ENCODE measurements at regions not wholly inside any gene's neighbourhood (a gene's known extent, or its start where the extent isn't known, plus 50 kb on each side); places are given as distances from the start of the nearest gene placed in this dataset.

DNA sequence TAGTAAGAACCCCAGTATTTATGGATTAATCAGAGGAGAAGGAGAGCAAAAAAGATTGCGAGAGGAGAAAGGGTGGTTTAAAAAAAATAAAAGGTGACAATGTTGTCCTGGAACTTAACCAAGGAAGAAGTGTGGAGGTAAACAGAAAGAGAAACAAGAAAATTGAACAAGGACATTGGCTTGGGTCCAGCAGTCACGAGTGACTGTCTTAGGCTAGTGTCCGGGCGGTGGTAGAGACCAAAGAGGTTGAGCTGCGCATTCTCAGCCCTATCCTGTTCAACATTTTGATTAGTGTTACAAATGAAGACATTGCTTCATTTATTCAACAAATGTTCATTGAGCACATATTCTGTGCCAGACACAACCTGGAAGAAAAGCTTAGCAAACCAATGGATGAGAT lies 329.9 kb downstream of the FGFR2 start:
- no peak for DNase-seq
- no peak overlapping the region for H2AFZ ChIP-seq (ENCODE audit: low read depth)
- POLR2A ChIA-PET, result no interaction called here
- no peak overlapping the region for H3K4me3 ChIP-seq (ENCODE audit: low read depth in 2 of 2, low read length in 1 of 2)
- H3K27me3 ChIP-seq (ENCODE audit: insufficient read depth), result no peaks in the 10 kb centered on the region
- TF ChIP-seq, protein P1, sequence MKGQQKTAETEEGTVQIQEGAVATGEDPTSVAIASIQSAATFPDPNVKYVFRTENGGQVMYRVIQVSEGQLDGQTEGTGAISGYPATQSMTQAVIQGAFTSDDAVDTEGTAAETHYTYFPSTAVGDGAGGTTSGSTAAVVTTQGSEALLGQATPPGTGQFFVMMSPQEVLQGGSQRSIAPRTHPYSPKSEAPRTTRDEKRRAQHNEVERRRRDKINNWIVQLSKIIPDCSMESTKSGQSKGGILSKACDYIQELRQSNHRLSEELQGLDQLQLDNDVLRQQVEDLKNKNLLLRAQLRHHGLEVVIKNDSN (IDR thresholded peaks at IDR 0.05; ENCODE audit: borderline replicate concordance, low read depth), result no peak
- TF ChIP-seq YY1 (IDR thresholded peaks at IDR 0.05; ENCODE audit: low read depth), result no peak
- TF ChIP-seq, protein P2, sequence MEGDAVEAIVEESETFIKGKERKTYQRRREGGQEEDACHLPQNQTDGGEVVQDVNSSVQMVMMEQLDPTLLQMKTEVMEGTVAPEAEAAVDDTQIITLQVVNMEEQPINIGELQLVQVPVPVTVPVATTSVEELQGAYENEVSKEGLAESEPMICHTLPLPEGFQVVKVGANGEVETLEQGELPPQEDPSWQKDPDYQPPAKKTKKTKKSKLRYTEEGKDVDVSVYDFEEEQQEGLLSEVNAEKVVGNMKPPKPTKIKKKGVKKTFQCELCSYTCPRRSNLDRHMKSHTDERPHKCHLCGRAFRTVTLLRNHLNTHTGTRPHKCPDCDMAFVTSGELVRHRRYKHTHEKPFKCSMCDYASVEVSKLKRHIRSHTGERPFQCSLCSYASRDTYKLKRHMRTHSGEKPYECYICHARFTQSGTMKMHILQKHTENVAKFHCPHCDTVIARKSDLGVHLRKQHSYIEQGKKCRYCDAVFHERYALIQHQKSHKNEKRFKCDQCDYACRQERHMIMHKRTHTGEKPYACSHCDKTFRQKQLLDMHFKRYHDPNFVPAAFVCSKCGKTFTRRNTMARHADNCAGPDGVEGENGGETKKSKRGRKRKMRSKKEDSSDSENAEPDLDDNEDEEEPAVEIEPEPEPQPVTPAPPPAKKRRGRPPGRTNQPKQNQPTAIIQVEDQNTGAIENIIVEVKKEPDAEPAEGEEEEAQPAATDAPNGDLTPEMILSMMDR (IDR thresholded peaks at IDR 0.05), result no peak
- TF ChIP-seq NFIC (IDR thresholded peaks at IDR 0.05; ENCODE audit: borderline replicate concordance), result no peak
- TF ChIP-seq REST (IDR thresholded peaks at IDR 0.05; ENCODE audit: low read depth, low read length), result no peak
- no peak for TF ChIP-seq PBX3 (IDR thresholded peaks at IDR 0.05)
- TF ChIP-seq EZH2phosphoT487 (IDR thresholded peaks at IDR 0.05; ENCODE audit: borderline replicate concordance, low read depth), result no peak
- TF ChIP-seq RCOR1 (IDR thresholded peaks at IDR 0.05; ENCODE audit: low read length), result no peak
- no peak for TF ChIP-seq TEAD4 (IDR thresholded peaks at IDR 0.05; ENCODE audit: borderline replicate concordance, insufficient read depth)
- no peak for TF ChIP-seq TAF1 (IDR thresholded peaks at IDR 0.05; ENCODE audit: borderline replicate concordance, low read depth, low read length)
- TF ChIP-seq MEF2A (IDR thresholded peaks at IDR 0.05; ENCODE audit: borderline replicate concordance, low read depth), result no peak
- TF ChIP-seq EP300 (IDR thresholded peaks at IDR 0.05; ENCODE audit: borderline replicate concordance in 1 of 2, low read depth in 1 of 2, low read length in 1 of 2), result no peak
- no peak for TF ChIP-seq GABPA (IDR thresholded peaks at IDR 0.05; ENCODE audit: low read depth)
- no peak for TF ChIP-seq MAX (IDR thresholded peaks at IDR 0.05; ENCODE audit: low read depth)
- no peak for TF ChIP-seq SMC3 (IDR thresholded peaks at IDR 0.05; ENCODE audit: low read depth, low read length)
- no peak for TF ChIP-seq ZBTB33 (IDR thresholded peaks at IDR 0.05; ENCODE audit: borderline replicate concordance, low read depth)
- TF ChIP-seq FOXJ3 (CRISPR knock-in tag; IDR thresholded peaks at IDR 0.05), result no peak
- TF ChIP-seq CHD2 (IDR thresholded peaks at IDR 0.05; ENCODE audit: low read length, partially characterized antibody), result no peak
- no peak for TF ChIP-seq USF2 (IDR thresholded peaks at IDR 0.05; ENCODE audit: borderline replicate concordance, low read depth, low read length)
- H3K36me3 ChIP-seq (replicated peaks in 1 of 2; ENCODE audit: control insufficient read depth in 1 of 2, insufficient read depth in 2 of 2, low read length in 1 of 2), result no peaks in the 10 kb centered on the region
- H3K9me2 ChIP-seq, result no peaks in the 10 kb centered on the region
- no peak overlapping the region for H3K4me2 ChIP-seq
- H3K4me1 ChIP-seq (ENCODE audit: control insufficient read depth in 1 of 2, insufficient read depth in 2 of 2, low read depth in 1 of 2, low read length in 1 of 2), result no peaks in the 10 kb centered on the region
- no peaks in the 10 kb centered on the region for H4K20me1 ChIP-seq (ENCODE audit: insufficient read depth)
- no peaks in the 10 kb centered on the region; the same call in 1 of the 2 replicates for H3K9me3 ChIP-seq
- H3F3A ChIP-seq (replicated peaks; ENCODE audit: insufficient read depth), result no peaks in the 10 kb centered on the region
- H3K9ac ChIP-seq, result no peak overlapping the region
- WGBS (ENCODE audit: low lambda C conversion rate), result 50% methylated on average over 5 of the region's 5 CpGs
- no peaks in the 10 kb centered on the region for H3K79me2 ChIP-seq (ENCODE audit: insufficient read depth)
- H3K27ac ChIP-seq (ENCODE audit: low read depth in 2 of 2, low read length in 1 of 2), result no peak overlapping the region
- CTCF ChIA-PET, result interaction anchor here (0.9 kb wide), 1 partner anchor 22 kb away, joined by 3 read pairs; no protein-coding TSS in a partner anchor

Data from SK-N-SH (cell line).